IMR-90 (cell line): ENCODE measurements at regions not wholly inside any gene's neighbourhood (a gene's known extent, or its start where the extent isn't known, plus 50 kb on each side); places are given as distances from the start of the nearest gene placed in this dataset.

Source experiments
- ATAC-seq: fragments of 200-7000 bp; cut with Tn5 transposase; 2 replicates; pipeline ENCODE4 v1.9.1; 2020; ENCODE audit warnings: low read depth, mild to moderate bottlenecking, moderate library complexity
- BruUV-seq: library from RNA; stranded (reverse); fragments of 400-500 nt; replicated peaks from 2 replicates; lab custom pipeline; 2021; lab: Mats Ljungman, UMichigan
- CTCF ChIA-PET: fragments of 300-600 bp; formaldehyde crosslinking; extraction: SDS; loops from one replicate; lab custom pipeline; 2021; ENCODE audit warnings: antibody characterized with exemption; lab: Yijun Ruan, JAX
- POLR2A ChIA-PET: fragments of 300-600 bp; sonication (Branson Sonifier 250); formaldehyde crosslinking; loops from one replicate; lab custom pipeline; 2022; ENCODE audit warnings: antibody characterized with exemption; ENCODE audit not compliant: unreplicated experiment; lab: Charles Lee
- DNase-seq: peaks from one replicate; pipeline ENCODE4 v3.0.0; 2013
- H2AFZ ChIP-seq: replicated peaks from 2 replicates; pipeline ENCODE3; 2013; ENCODE audit warnings: low read length, mild to moderate bottlenecking; ENCODE audit not compliant: poor library complexity
- H2AK5ac ChIP-seq: 2 replicates; pipeline ENCODE4 v1.6.1; 2013; ENCODE audit warnings: low read depth, low read length, inconsistent platforms
- H2AK9ac ChIP-seq: replicated peaks from 2 replicates; pipeline ENCODE3; 2013; ENCODE audit warnings: mild to moderate bottlenecking, low read depth, low read length, moderate library complexity; ENCODE audit not compliant: poor library complexity
- H2BK120ac ChIP-seq: 2 replicates; pipeline ENCODE4 v1.6.1; 2013; ENCODE audit warnings: low read depth, low read length, inconsistent platforms
- H2BK15ac ChIP-seq: 3 replicates; pipeline ENCODE4 v1.6.1; 2013; ENCODE audit warnings: low read depth, low read length, inconsistent platforms
- H2BK20ac ChIP-seq: 2 replicates; pipeline ENCODE4 v1.6.1; 2013; ENCODE audit warnings: low read depth, mild to moderate bottlenecking, inconsistent platforms, low read length, moderate library complexity
- H2BK5ac ChIP-seq: 2 replicates; pipeline ENCODE4 v1.6.1; 2013; ENCODE audit warnings: mild to moderate bottlenecking, low read depth, low read length, inconsistent platforms; ENCODE audit not compliant: poor library complexity, severe bottlenecking
- H3K14ac ChIP-seq: replicated peaks from 2 replicates; pipeline ENCODE4 v1.6.1; 2013; ENCODE audit warnings: low read depth, low read length, inconsistent platforms
- H3K18ac ChIP-seq: 2 replicates; pipeline ENCODE4 v1.6.1; 2013; ENCODE audit warnings: low read depth, low read length, control low read depth
- H3K23ac ChIP-seq: 2 replicates; pipeline ENCODE4 v1.6.1; 2013; ENCODE audit warnings: low read depth, low read length, inconsistent platforms
- H3K27ac ChIP-seq: 2 replicates; pipeline ENCODE4 v1.5.1; 2013; ENCODE audit warnings: mild to moderate bottlenecking, control low read depth, low read length; ENCODE audit not compliant: insufficient read depth
- H3K27me3 ChIP-seq: 2 replicates; pipeline ENCODE4 v1.6.1; 2013; ENCODE audit warnings: low read length; ENCODE audit not compliant: control insufficient read depth, insufficient read depth
- H3K36me3 ChIP-seq: 2 replicates; pipeline ENCODE4 v1.6.1; 2013; ENCODE audit warnings: low read length, mixed read lengths; ENCODE audit not compliant: control insufficient read depth, insufficient read depth
- H3K4ac ChIP-seq: 2 replicates; pipeline ENCODE4 v1.6.1; 2013; ENCODE audit warnings: low read depth, low read length, inconsistent platforms
- H3K4me1 ChIP-seq: 2 replicates; pipeline ENCODE4 v1.6.1; 2013; ENCODE audit warnings: low read length, mixed read lengths; ENCODE audit not compliant: control insufficient read depth, insufficient read depth
- H3K4me2 ChIP-seq: 2 replicates; pipeline ENCODE4 v1.6.1; 2013; ENCODE audit warnings: low read depth, mild to moderate bottlenecking, control low read depth, low read length, moderate library complexity
- H3K4me3 ChIP-seq: 2 replicates; pipeline ENCODE4 v1.5.1; 2013; ENCODE audit warnings: low read depth, mild to moderate bottlenecking, control low read depth, low read length, moderate library complexity; ENCODE audit not compliant: insufficient read depth
- H3K56ac ChIP-seq: 2 replicates; pipeline ENCODE4 v1.6.1; 2013; ENCODE audit warnings: low read length, inconsistent platforms; ENCODE audit not compliant: insufficient read depth; ENCODE audit errors: extremely low read depth
- H3K79me1 ChIP-seq, 2 experiments: 2 replicates each; pipeline ENCODE4 v1.6.1; 2013; ENCODE audit warnings: low read length in 2 of 2, inconsistent platforms in 1 of 2, low read depth in 1 of 2
- H3K9ac ChIP-seq: 2 replicates; pipeline ENCODE4 v1.6.1; 2013; ENCODE audit warnings: low read depth, low read length, control low read depth
- H3K9me1 ChIP-seq: 2 replicates; pipeline ENCODE4 v1.6.1; 2013; ENCODE audit warnings: low read length, inconsistent platforms; ENCODE audit not compliant: insufficient read depth
- H3K9me3 ChIP-seq: 2 replicates; pipeline ENCODE4 v1.6.1; 2013; ENCODE audit warnings: low read length; ENCODE audit not compliant: control insufficient read depth, insufficient read depth
- H4K20me1 ChIP-seq: 2 replicates; pipeline ENCODE4 v1.6.1; 2013; ENCODE audit warnings: low read length, inconsistent platforms; ENCODE audit not compliant: insufficient read depth
- H4K5ac ChIP-seq: 2 replicates; pipeline ENCODE4 v1.6.1; 2013; ENCODE audit warnings: mild to moderate bottlenecking, low read depth, low read length, control low read depth
- H4K8ac ChIP-seq, 2 experiments: 2 replicates each; pipeline ENCODE4 v1.6.1; 2013; ENCODE audit warnings: low read depth in 2 of 2, low read length in 2 of 2, control low read depth in 1 of 2, inconsistent platforms in 1 of 2
- H4K91ac ChIP-seq: 2 replicates; pipeline ENCODE4 v1.6.1; 2013; ENCODE audit warnings: low read depth, low read length, inconsistent platforms; ENCODE audit not compliant: insufficient read depth
- CHD1 ChIP-seq: IDR thresholded peaks from 2 replicates; pipeline ENCODE4 v1.6.1; 2012; ENCODE audit warnings: low read depth, low read length, improper control_type of control experiment
- FOS ChIP-seq: fragments of 150-350 bp; IDR thresholded peaks from 2 replicates; pipeline ENCODE4 v1.6.1; 2016; ENCODE audit warnings: low read depth, low read length
- RCOR1 ChIP-seq: IDR thresholded peaks from 2 replicates; pipeline ENCODE4 v1.6.1; 2012; ENCODE audit warnings: mild to moderate bottlenecking, low read length, improper control_type of control experiment; ENCODE audit not compliant: insufficient replicate concordance
- SMC3 ChIP-seq: fragments of 150-350 bp; IDR thresholded peaks from 2 replicates; pipeline ENCODE4 v1.6.1; 2016; ENCODE audit warnings: low read depth, mild to moderate bottlenecking, antibody characterized with exemption, low read length, moderate library complexity
- WGBS, 2 experiments: methylation state at CpG; one replicate each; pipeline versions ENCODE4 v1.1.5 to v1.1.7; 2013; ENCODE audit warnings: missing lambda C conversion rate in 2 of 2; ENCODE audit not compliant: insufficient read length in 1 of 2; ENCODE audit errors: extremely low coverage in 2 of 2; 5-methylcytosine and 5-hydroxymethylcytosine counted together
- dilution Hi-C: fragments of 300-500 bp; cut with HindIII; formaldehyde crosslinking; loops from one replicate; pipeline ENCODE4 v1.14.3; 2018; ENCODE audit warnings: low sequenced_read_pairs; ENCODE audit not compliant: unreplicated experiment
- in situ Hi-C: fragments of 300-500 bp; cut with MboI; formaldehyde crosslinking; loops from 3 replicates; pipeline ENCODE4 v1.14.3; 2019; ENCODE audit warnings: low sequenced_read_pairs, inconsistent platforms, mixed read lengths
- intact Hi-C: fragments of 100-400 bp; cut with micrococcal nuclease; formaldehyde crosslinking; loops from 2 replicates; pipeline ENCODE4 v1.10.0; 2022

- Histone ChIP-seq H4K20me1 (no peaks in the 10 kb centered on the region), H3K79me1 (no peaks in the 10 kb centered on the region), H4K8ac (no peak overlapping the region), H3K4ac (no peak overlapping the region), H4K5ac (no peak overlapping the region), H3K4me2 (no peak overlapping the region), H3K14ac (no peak overlapping the region), H2AFZ (no peak overlapping the region), H3K9me1 (no peaks in the 10 kb centered on the region), H3K23ac (no peak overlapping the region), H3K9me3 (peaks cover 17% of the 10 kb centered on the region), H2AK5ac (no peak overlapping the region), H3K27ac (no peak overlapping the region), H2AK9ac (no peak overlapping the region), H3K9ac (no peak overlapping the region), H3K4me3 (no peak overlapping the region), H2BK5ac (no peak overlapping the region), H4K91ac (no peak overlapping the region), H3K18ac (no peak overlapping the region), H3K36me3 (no peaks in the 10 kb centered on the region), H2BK15ac (no peak overlapping the region), H2BK20ac (no peak overlapping the region), H3K4me1 (peaks cover 2% of the 10 kb centered on the region; the same call in 1 of the 2 replicates), H3K56ac (no peak overlapping the region), H2BK120ac (no peak overlapping the region), H3K27me3 (no peaks in the 10 kb centered on the region; the same call in 1 of the 2 replicates)
- TF ChIP-seq RCOR1, result no peak
- no peak for TF ChIP-seq FOS
- TF ChIP-seq CHD1, result no peak
- TF ChIP-seq SMC3, result no peak
- WGBS, 2 experiments, result 100% methylated on average over 1 of the region's 6 CpGs; no CpG with 5 or more reads in 1 of the 2 experiments
- ChIA-PET POLR2A (no interaction called here), CTCF (no interaction called here)
- in situ Hi-C loops, result no loop called here
- no TSS peak for BruUV-seq
- no peak for ATAC-seq
- intact Hi-C loops, result no loop called here
- dilution Hi-C loops, result no loop called here
- no peak for DNase-seq
Observed at GRCh38 chr5:135156337-135156714, 122.3 kb upstream of the PITX1 start.
